GM12891 (cell line): ENCODE measurements at regions not wholly inside any gene's neighbourhood (a gene's known extent, or its start where the extent isn't known, plus 50 kb on each side); places are given as distances from the start of the nearest gene placed in this dataset.

Source experiments
- PAX5 ChIP-seq: IDR thresholded peaks from 2 replicates; pipeline ENCODE4 v1.6.1; 2011; ENCODE audit warnings: low read length, moderate library complexity, mild to moderate bottlenecking; ENCODE audit not compliant: insufficient read depth, severe bottlenecking
- POLR2A ChIP-seq: IDR thresholded peaks from 2 replicates; pipeline ENCODE4 v1.6.1; 2011; ENCODE audit warnings: low read depth, low read length, control low read depth
- POLR2AphosphoS5 ChIP-seq: IDR thresholded peaks from 2 replicates; pipeline ENCODE4 v1.6.1; 2011; ENCODE audit warnings: low read depth, low read length, control low read depth
- SPI1 ChIP-seq: IDR thresholded peaks from 2 replicates; pipeline ENCODE4 v1.6.1; 2011; ENCODE audit warnings: low read depth, low read length, control low read depth

- TF ChIP-seq POLR2AphosphoS5 (no peak), POLR2A (no peak), SPI1 (no peak), PAX5 (no peak)
Observed at GRCh38 chr5:171595801-171596231, 176.4 kb downstream of the FGF18 start.
